ENCODE measurements at regions not wholly inside any gene's neighbourhood (a gene's known extent, or its start where the extent isn't known, plus 50 kb on each side); places are given as distances from the start of the nearest gene placed in this dataset.

GRCh38 chr7:10577866-10578374, 395.8 kb upstream of the PHF14 start:
- TF ChIP-seq, protein P1, sequence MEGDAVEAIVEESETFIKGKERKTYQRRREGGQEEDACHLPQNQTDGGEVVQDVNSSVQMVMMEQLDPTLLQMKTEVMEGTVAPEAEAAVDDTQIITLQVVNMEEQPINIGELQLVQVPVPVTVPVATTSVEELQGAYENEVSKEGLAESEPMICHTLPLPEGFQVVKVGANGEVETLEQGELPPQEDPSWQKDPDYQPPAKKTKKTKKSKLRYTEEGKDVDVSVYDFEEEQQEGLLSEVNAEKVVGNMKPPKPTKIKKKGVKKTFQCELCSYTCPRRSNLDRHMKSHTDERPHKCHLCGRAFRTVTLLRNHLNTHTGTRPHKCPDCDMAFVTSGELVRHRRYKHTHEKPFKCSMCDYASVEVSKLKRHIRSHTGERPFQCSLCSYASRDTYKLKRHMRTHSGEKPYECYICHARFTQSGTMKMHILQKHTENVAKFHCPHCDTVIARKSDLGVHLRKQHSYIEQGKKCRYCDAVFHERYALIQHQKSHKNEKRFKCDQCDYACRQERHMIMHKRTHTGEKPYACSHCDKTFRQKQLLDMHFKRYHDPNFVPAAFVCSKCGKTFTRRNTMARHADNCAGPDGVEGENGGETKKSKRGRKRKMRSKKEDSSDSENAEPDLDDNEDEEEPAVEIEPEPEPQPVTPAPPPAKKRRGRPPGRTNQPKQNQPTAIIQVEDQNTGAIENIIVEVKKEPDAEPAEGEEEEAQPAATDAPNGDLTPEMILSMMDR (IDR thresholded peaks at IDR 0.05 in 2 of 3, conservative IDR thresholded peaks at IDR 0.05 in 1 of 3; ENCODE audit: borderline replicate concordance in 1 of 3, insufficient read depth in 1 of 3, low read depth in 2 of 3, low read length in 2 of 3): no peak
- TF ChIP-seq EZH2 (IDR thresholded peaks at IDR 0.05) (no peak), REST (IDR thresholded peaks at IDR 0.05; ENCODE audit: low read depth) (no peak), POLR2A (IDR thresholded peaks at IDR 0.05; ENCODE audit: borderline replicate concordance, extremely low read depth, insufficient read depth, insufficient read length) (no peak), YY1 (IDR thresholded peaks at IDR 0.05; ENCODE audit: extremely low read depth, insufficient replicate concordance, low read depth, low read length) (no peak), FOSL1 (IDR thresholded peaks at IDR 0.05; ENCODE audit: low read depth) (no peak), RAD21 (IDR thresholded peaks at IDR 0.05; ENCODE audit: low read depth) (no peak), EGR1 (IDR thresholded peaks at IDR 0.05; ENCODE audit: low read depth) (no peak), EZH2phosphoT487 (IDR thresholded peaks at IDR 0.05; ENCODE audit: borderline replicate concordance) (no peak), JUND (IDR thresholded peaks at IDR 0.05) (no peak), ZFX (IDR thresholded peaks at IDR 0.05) (no peak), POLR2AphosphoS5 (IDR thresholded peaks at IDR 0.05; ENCODE audit: low read depth, low read length) (no peak), CEBPB (IDR thresholded peaks at IDR 0.05; ENCODE audit: low read depth) (no peak), SIN3A (IDR thresholded peaks at IDR 0.05; ENCODE audit: low read depth) (no peak)
